Left colon (tissue), 2 donors: ENCODE measurements at regions not wholly inside any gene's neighbourhood (a gene's known extent, or its start where the extent isn't known, plus 50 kb on each side); places are given as distances from the start of the nearest gene placed in this dataset.
"Not testable (repeated sequence)": the region's sequence is repeated elsewhere in the genome, so short reads cannot be mapped to it uniquely, and the experiment has no call there.

Source experiments
- ATAC-seq: fragments of 200-7000 bp; cut with Tn5 transposase; one replicate; pipeline ENCODE4 v1.9.1; 2020; ENCODE audit warnings: mild to moderate bottlenecking, moderate library complexity
- DNase-seq, 2 donors: peaks; one replicate each; pipeline ENCODE4 v3.0.0-alpha.2; 2020
- intact Hi-C, 2 donors: fragments of 100-400 bp; cut with DNase I in 1 of 2; cut with micrococcal nuclease in 1 of 2; formaldehyde crosslinking; loops; one replicate each; pipeline versions ENCODE4 v1.11.2 to v1.14.0; 2022; cut with DNase I, micrococcal nuclease
- donor health status: DM: no; HTN: no; CAD: no.
- donor health status: DM: yes; HTN: yes; CAD: no.

DNA sequence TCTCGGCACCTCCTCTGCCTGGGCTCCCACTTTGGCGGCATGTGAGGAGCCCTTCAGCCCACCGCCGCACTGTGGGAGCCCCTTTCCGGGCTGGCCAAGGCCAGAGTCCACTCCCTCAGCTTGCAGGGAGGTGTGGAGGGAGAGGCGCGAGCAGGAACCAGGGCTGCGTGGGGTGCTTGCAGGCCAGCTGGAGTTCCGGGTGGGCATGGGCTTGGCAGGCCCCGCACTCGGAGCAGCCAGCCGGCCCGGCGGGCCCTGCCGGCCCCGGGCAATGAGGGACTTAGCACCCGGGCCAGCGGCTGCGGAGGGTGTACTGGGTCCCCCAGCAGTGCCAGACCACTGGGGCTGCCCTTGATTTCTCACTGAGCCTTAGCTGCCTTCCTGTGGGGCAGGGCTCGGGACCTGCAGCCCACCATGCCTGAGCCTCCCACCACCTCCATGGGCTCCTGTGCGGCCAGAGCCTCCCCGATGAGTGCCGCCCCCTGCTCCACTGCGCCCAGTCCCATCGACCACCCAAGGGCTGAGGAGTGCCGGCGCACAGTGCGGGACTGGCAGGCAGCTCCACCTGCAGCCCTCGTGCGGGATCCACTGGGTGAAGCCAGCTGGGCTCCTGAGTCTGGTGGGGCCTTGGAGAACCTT is 361.9 kb upstream of the API5 start:
- DNase-seq, intact Hi-C loops: not testable (repeated sequence)

DNA sequence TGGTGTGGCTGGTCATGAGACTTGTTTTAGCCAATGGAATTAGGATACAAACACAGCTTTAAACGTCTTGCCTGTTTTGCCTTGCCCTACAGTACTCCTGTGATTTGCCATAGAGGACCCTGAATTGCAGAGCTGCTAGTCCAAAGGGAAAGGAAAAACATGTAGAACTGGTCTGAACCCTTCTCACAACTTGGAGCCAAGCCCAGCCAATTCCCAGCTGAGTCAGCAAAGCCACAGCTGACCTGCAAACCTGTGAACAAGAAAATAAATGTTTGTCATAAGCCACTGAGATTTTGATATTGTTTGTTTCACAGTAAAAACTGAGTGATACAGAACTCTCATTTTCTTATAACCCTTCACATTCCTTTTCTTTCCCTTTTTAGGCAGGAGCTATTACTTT is 360.5 kb upstream of the API5 start:
- ATAC-seq = no peak
- intact Hi-C loops = no loop called here
- DNase-seq = no peak

More for the DNA sequence above, 361.9 kb upstream of the API5 start:
- not testable (repeated sequence) for ATAC-seq

DNA sequence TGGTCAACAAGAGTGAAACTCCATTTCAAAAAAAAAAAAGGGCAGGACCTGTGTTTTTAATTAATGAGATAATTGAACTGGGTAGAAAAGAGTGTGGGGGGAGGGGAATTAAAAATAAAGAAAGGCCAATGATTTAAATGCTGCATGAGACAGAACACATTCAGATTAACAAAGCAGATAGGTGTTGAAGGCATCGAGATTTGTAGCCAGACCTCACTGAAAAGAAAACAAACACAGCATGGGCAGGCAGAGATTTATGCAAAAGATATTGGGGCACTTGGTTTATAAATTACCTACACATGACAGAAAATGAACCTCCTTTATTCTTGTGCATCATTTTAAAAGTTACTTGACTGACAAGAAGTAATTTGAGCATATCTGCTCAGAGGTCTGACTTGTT is 354.0 kb upstream of the API5 start:
- intact Hi-C loops = no loop called here
- no peak for DNase-seq
- no peak for ATAC-seq

DNA sequence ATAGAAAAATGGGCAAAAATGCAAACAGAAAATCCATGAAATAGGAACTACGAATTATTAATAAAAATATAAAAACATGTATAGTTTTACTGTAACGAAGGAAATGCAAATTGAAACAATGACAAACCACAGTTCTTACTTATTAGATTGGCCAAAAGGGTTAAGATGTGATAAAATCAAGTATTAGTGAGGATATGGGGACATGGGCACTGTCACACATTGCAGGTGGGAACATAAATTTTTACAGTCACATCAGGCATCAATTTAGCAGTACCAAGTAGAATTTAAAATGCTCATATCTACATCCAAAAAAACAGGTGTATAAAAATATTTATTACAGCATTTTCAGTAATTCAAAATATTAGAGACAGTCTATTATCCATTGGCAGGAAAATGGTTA is 353.2 kb upstream of the API5 start:
- DNase-seq = no peak
- ATAC-seq = no peak
- intact Hi-C loops = no loop called here

DNA sequence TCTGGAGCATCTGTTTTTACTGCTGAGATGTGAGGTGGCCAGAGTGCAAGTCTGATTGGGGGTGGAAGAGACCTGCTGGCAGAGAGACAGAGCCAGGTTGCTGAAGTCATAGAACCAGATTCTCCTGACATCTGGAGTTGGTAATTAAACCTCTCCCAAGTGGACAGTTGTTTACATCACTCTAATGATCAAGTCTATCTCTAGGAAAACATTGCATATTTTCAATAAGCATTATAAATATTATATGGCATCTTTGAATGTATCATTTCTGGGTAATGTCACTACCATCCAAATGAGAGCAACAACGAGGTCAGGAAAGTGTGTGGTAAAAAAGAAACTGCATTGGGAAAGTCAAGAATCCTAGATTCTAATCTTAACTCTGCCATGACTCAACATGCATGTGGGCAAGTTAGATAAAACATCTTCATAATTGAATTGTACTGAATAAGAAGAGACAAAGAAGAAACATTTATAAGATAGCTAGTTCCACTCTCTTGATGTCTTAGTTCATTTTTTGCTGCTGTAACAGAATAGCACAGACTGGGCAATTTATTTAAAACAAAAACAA is 351.2 kb upstream of the API5 start:
- intact Hi-C loops = no loop called here
- DNase-seq = no peak
- no peak for ATAC-seq

DNA sequence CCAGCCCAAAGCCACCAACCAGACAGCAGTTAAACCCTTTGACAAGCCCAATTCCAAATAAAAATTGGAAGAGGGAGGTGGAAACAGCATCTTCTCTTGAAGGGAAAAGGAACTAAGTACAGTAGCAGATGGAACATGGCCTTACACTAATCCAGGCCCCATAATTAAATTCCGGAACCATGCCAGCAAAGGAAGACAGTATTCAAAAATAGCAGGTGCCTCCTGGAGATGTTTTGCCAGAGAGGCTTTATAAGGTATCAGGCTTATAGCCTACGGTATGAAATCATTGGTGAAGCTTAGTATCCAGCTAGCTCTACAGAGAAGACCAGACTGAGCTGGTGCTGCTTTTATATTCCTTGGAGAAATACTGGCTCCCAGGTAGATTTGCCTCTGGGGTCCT is 344.1 kb upstream of the API5 start:
- intact Hi-C loops = no loop called here
- ATAC-seq = no peak
- no peak for DNase-seq

DNA sequence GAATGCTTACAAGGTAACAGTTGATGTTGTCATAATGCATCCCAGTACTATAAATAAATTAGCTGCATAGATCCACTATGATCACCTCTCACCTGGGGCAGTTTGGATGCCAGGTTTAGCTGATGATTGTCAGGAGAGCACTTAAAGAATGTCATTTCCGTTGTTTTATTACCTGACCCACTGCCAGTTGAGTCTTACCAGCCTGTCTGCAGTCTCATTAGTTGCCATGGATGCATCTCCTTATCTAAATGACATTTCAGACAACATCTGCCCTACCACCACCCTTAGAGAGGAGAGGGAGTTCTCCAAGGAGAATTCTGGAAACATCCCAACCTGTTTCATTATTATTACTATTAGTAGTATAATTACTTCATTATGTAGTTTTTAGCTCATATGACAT is 339.1 kb upstream of the API5 start:
- intact Hi-C loops = loop anchor here in 1 of 2 donors (10.0 kb wide), 1 partner anchor 58 kb away; no protein-coding TSS in a partner anchor
- DNase-seq = no peak

DNA sequence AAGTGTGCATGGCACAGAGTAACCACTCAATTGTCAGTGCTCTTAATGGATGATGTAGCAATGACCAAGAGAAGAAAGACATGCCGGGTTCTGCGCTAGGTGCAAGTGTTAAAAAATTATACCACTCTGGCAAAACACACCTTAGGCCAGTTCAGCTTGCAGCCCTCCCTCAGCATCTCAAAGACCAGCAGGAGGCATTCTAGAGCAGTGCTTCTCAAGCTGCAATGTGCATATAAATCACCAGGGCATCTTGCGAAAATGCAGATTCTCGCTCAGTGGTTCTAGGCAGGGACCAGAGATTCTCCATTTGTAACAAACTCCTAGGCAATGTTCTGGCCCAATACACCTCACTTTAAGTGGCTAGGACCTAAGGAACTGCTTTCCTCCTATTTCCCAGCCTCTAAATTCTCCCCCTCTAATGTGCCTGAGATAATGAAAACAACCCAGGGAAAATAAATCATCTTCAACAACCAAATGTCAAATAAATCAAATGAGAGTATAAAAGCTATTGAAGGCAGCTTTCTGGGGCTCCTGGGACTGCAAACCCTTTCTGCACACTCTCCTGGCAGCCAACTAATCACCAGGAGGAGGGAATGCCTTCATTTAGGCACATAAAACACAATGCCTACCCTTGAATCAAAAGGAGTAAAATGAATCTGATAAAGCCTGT is 337.2 kb upstream of the API5 start:
- DNase-seq (no peak), ATAC-seq (no peak)
- intact Hi-C loops = loop anchor here in 1 of 2 donors (10.0 kb wide), 1 partner anchor 60 kb away; no protein-coding TSS in a partner anchor

More for the DNA sequence above, 339.1 kb upstream of the API5 start:
- ATAC-seq = no peak

DNA sequence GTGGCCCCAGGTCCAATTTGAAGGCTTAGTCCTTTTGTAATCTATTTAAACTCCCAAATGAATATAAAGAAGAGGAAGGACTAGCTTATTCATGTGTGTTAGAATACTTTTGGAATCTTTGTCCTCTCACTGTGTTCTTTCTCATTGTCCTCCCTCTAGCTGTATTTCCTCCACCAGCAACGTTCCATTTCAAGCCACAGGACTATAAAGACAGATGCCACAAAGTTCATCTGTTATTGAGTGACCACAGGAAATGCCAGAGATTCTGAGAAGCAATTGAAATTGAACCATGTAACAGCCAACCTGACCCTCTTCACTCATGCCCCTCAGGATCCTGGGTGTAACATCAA is 336.6 kb upstream of the API5 start:
- intact Hi-C loops = loop anchor here in 1 of 2 donors (10.0 kb wide), 1 partner anchor 60 kb away; no protein-coding TSS in a partner anchor

DNA sequence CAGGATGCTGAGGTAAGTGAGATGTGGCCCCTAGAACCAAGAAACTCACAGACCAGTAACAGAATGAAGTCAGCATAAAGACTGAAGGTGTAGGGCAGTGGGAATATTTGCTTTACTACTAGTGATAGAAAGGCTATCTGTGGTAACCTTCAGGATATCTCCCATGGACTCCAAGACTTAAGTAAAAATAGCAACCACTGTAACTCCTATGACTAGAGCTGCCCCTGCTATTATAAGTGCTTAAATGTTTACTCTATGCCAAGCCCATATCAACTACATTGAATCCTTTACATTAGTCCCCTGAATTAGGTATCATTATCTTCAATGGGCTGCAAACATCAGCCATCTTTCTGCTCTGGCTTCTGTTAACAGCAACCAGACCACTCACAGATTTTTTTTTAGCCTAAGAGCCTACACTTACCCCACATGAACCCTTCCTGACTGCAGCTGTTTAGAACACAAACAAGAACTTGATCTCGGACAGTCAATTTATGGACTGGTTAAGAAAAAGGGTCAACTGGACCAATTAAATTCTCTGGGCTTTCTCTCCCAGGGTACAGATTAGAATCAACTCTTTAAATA is 335.1 kb upstream of the API5 start:
- intact Hi-C loops = loop anchor here in 1 of 2 donors (10.0 kb wide), 1 partner anchor 62 kb away; no protein-coding TSS in a partner anchor
- ATAC-seq = no peak
- DNase-seq = no peak

More for the DNA sequence above, 336.6 kb upstream of the API5 start:
- DNase-seq = no peak
- no peak for ATAC-seq

DNA sequence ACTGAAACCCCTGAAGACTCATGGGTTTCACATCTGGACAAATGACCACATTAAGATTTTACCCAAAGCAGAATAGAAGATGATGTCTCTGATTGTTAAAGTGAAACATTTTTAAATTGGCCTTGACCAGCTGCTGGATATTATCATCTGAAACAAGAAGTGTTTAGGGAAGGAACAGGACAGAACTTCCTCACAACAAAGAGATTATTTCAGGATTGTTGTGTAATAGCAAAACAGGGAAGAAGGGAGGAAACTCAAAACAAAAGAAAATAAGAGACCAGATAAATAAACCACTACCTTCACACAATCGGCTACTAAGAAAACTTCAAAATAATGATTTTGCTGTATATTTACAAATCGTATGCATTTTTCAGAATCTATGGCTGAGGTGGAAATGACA is 319.2 kb upstream of the API5 start:
- intact Hi-C loops = no loop called here
- ATAC-seq (no peak), DNase-seq (no peak)

DNA sequence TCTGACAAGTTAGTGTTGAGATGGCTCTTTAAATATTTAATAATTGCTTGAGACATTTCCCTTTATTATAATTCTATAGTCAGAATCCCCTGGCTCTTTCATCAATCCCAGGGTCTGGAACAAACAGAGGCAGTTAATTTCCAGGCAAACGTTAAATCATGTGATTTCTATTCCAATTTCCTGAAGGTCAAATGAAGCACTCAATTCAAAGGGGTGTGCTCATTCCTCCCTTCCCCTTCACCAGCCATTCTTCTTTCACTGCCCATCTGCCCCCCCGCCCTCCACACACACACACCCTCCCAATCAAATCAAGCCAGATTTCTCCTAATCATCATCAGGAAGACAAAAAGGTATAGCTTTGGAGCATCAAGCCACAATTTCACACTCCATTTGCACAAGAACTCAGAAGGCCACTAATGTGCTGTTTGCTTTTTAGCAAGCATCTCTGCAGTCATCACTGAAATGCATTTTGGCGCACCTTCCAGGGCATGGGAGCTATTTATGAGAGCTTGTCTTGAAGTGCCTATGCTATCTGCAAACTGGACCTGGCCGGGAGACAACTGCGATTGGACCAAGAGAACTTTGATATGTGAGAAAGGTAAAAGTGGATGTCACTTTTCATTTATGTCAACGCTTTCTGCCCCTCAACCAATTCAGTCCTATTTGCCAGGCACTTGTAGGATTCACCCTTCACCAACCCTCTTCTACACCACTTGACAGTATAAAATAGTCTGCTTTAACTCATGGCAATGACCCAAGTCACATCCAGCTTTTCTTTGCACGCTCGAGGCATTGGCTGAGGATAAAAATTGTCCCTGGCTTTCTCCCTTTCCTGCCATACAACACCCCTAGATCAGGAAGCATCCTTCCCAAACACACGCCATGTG is 315.1 kb upstream of the API5 start:
- DNase-seq (no peak), ATAC-seq (no peak)
- intact Hi-C loops = no loop called here

DNA sequence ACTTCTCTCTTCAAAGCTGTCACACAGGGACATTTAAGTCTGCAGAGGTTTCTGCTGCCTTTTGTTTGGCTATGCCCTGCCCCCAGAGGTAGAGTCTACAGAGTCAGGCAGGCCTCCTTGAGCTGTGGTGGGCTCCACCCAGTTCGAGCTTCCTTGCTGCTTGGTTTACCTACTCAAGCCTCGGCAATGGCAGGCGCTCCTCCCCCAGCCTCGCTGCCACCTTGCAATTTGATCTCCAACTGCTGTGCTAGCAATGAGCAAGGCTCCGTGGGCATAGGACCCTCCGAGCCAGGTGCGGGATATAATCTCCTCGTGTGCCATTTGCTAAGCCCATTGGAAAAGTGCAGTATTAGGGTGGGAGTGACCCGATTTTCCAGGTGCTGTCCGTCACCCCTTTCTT is 306.9 kb upstream of the API5 start:
- DNase-seq, ATAC-seq, intact Hi-C loops: not testable (repeated sequence)

DNA sequence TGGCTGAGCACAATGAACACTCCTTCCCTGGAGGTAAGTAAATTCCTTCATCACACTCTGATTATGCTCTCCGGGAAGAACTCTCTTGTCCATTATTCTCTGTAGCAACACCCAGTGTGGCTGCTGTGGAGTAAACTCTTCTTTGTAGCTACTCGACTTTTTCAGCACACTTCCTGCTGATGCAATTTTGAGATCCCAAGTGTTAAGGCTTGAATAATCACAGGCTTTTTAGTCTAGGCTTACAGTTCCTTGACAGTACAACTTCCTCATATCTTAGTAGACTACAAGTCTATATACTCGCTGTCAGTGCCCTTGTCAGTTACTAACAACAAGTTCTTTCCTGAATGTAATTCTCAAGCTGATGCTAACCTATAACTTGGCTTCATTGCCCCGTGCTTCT is 301.8 kb upstream of the API5 start:
- intact Hi-C loops = no loop called here
- DNase-seq (no peak), ATAC-seq (no peak)

DNA sequence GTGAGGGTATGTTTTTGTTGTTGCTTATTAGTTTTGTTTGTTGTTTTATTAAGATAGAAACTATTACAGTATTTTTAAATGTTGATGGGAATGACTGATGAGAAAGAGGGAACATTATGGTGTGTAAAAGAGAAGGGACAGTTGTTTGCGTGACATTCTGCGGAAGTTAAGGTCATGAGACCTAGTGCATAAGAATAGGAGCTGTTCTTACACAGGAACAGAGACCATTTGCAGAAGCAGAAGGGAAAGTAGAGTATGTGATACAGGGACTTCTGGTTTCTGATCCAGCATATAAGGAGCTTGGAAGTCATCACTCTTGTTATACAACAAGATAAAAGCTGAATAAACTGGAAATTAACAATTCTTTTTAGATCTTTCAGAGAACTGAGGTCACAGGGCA is 299.2 kb upstream of the API5 start:
- intact Hi-C loops = no loop called here
- ATAC-seq = no peak
- no peak for DNase-seq

DNA sequence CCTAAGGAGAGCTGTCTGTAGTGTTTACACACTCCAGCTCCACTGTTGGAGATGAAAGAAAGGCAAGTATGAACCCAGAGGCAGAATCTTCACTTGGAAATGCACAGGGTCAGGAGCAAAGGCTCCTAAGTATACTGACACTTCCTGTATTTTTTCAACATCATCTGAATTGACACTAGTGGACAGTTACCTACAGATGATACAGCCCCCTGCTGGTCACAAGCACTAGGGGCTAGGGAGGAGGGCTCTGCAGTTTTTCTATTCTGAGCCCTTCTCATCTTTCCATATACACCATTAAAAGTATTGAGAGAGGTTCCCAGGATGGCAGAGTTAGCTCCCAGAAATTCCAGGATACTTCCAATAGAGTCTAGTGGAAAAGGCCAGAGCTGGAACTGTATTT is 290.3 kb upstream of the API5 start:
- no peak for ATAC-seq
- intact Hi-C loops = no loop called here
- DNase-seq = no peak

DNA sequence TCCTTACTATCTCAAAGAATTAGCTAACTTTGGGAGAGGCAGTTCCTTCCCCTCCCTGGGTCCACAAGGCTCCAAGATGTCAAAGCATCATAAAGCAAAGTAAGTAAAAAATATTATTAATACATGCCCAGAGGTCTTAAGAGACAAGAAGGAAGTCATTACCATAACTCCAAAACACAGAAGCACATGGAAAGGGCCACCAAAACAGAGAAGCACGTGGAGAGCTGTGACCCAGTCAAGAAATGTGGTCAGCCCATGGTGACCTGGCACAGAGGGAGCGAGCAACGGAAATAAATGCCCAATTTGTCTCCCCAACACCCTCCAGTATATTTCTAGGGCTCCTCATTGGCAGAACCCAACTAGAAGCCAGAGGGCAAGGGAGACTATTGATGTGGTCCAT is 277.5 kb upstream of the API5 start:
- ATAC-seq (no peak), DNase-seq (no peak)
- intact Hi-C loops = no loop called here

DNA sequence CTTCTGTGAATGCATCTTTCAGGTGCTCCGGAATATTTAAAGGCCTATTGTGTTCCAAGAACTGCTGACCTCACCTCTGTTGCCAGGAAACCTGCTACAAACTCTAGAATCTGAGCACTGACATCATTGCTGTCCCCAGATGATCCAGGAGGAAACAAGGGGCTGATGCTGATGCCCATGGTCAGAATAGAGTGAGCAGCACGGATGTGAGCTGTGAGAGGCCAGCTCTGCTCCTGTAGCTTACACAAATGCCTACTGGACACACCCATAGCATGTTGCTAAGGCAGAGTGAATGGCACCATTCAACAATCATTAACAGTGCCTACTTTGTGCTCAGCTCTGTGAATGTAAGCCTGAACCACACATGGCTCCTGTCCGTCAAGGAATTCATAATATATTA is 276.7 kb upstream of the API5 start:
- intact Hi-C loops = no loop called here
- no peak for DNase-seq
- no peak for ATAC-seq
